ENCODE measurements at regions not wholly inside any gene's neighbourhood (a gene's known extent, or its start where the extent isn't known, plus 50 kb on each side); places are given as distances from the start of the nearest gene placed in this dataset.

GRCh38 chr2:163264341-163264740 lies 425.8 kb upstream of the KCNH7 start:
- Mint-ChIP-seq H3K27ac (ENCODE audit: unreplicated experiment) (no peak overlapping the region), H3K36me3 (ENCODE audit: low read depth) (no peaks in the 10 kb centered on the region), H3K9me3 (peaks cover 3% of the 10 kb centered on the region), H3K27me3 (ENCODE audit: low read depth) (no peaks in the 10 kb centered on the region), H3K4me1 (no peaks in the 10 kb centered on the region), H3K4me3 (no peak overlapping the region)
- DNase-seq (ENCODE audit: low read depth, low spot score): no peak
- TF ChIP-seq, protein P1, sequence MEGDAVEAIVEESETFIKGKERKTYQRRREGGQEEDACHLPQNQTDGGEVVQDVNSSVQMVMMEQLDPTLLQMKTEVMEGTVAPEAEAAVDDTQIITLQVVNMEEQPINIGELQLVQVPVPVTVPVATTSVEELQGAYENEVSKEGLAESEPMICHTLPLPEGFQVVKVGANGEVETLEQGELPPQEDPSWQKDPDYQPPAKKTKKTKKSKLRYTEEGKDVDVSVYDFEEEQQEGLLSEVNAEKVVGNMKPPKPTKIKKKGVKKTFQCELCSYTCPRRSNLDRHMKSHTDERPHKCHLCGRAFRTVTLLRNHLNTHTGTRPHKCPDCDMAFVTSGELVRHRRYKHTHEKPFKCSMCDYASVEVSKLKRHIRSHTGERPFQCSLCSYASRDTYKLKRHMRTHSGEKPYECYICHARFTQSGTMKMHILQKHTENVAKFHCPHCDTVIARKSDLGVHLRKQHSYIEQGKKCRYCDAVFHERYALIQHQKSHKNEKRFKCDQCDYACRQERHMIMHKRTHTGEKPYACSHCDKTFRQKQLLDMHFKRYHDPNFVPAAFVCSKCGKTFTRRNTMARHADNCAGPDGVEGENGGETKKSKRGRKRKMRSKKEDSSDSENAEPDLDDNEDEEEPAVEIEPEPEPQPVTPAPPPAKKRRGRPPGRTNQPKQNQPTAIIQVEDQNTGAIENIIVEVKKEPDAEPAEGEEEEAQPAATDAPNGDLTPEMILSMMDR (conservative IDR thresholded peaks at IDR 0.05): no peak

GRCh38 chr2:163259489-163259888 lies 420.9 kb upstream of the KCNH7 start:
- H3K27me3 Mint-ChIP-seq (ENCODE audit: low read depth): no peaks in the 10 kb centered on the region
- no peak for DNase-seq (ENCODE audit: low read depth, low spot score)
- H3K4me3 Mint-ChIP-seq: no peak overlapping the region
- H3K4me1 Mint-ChIP-seq: no peaks in the 10 kb centered on the region
- H3K27ac Mint-ChIP-seq (ENCODE audit: unreplicated experiment): no peak overlapping the region
- TF ChIP-seq, protein P1 (conservative IDR thresholded peaks at IDR 0.05): no peak
- no peaks in the 10 kb centered on the region for H3K36me3 Mint-ChIP-seq (ENCODE audit: low read depth)
- H3K9me3 Mint-ChIP-seq: peaks cover 2% of the 10 kb centered on the region

GRCh38 chr2:163255086-163255485 lies 416.5 kb upstream of the KCNH7 start:
- no peaks in the 10 kb centered on the region for H3K36me3 Mint-ChIP-seq (ENCODE audit: low read depth)
- TF ChIP-seq, protein P1 (conservative IDR thresholded peaks at IDR 0.05): no peak
- peaks cover 2% of the 10 kb centered on the region for H3K9me3 Mint-ChIP-seq
- H3K4me3 Mint-ChIP-seq: no peak overlapping the region
- H3K4me1 Mint-ChIP-seq: no peaks in the 10 kb centered on the region
- no peak overlapping the region for H3K27ac Mint-ChIP-seq (ENCODE audit: unreplicated experiment)
- no peak for DNase-seq (ENCODE audit: low read depth, low spot score)
- no peaks in the 10 kb centered on the region for H3K27me3 Mint-ChIP-seq (ENCODE audit: low read depth)

- Mint-ChIP-seq H3K27ac (ENCODE audit: unreplicated experiment) (no peak overlapping the region), H3K4me1 (peaks cover 2% of the 10 kb centered on the region), H3K36me3 (ENCODE audit: low read depth) (no peaks in the 10 kb centered on the region), H3K9me3 (no peaks in the 10 kb centered on the region), H3K4me3 (no peak overlapping the region), H3K27me3 (ENCODE audit: low read depth) (no peaks in the 10 kb centered on the region)
- DNase-seq (ENCODE audit: low read depth, low spot score): no peak
- TF ChIP-seq, protein P1 (conservative IDR thresholded peaks at IDR 0.05): no peak
Observed at GRCh38 chr2:163253621-163254285, 415.2 kb upstream of the KCNH7 start.

GRCh38 chr2:163252199-163252598 lies 413.6 kb upstream of the KCNH7 start:
- no peak overlapping the region for H3K27ac Mint-ChIP-seq (ENCODE audit: unreplicated experiment)
- no peaks in the 10 kb centered on the region for H3K27me3 Mint-ChIP-seq (ENCODE audit: low read depth)
- no peak overlapping the region for H3K4me3 Mint-ChIP-seq
- TF ChIP-seq, protein P1 (conservative IDR thresholded peaks at IDR 0.05): no peak
- no peak for DNase-seq (ENCODE audit: low read depth, low spot score)
- no peaks in the 10 kb centered on the region for H3K9me3 Mint-ChIP-seq
- no peaks in the 10 kb centered on the region for H3K36me3 Mint-ChIP-seq (ENCODE audit: low read depth)
- H3K4me1 Mint-ChIP-seq: peaks cover 15% of the 10 kb centered on the region
